ENCODE measurements at regions not wholly inside any gene's neighbourhood (a gene's known extent, or its start where the extent isn't known, plus 50 kb on each side); places are given as distances from the start of the nearest gene placed in this dataset.

- no peak overlapping the region for H2BK120ac ChIP-seq (ENCODE audit: low read depth, low read length)
- H3K9ac ChIP-seq (ENCODE audit: low read length), result no peak overlapping the region
- no peak overlapping the region for H2BK5ac ChIP-seq (ENCODE audit: low read depth, low read length, poor library complexity, severe bottlenecking)
- no peak overlapping the region for H3K23ac ChIP-seq (ENCODE audit: low read length in 2 of 2)
- H3K18ac ChIP-seq (ENCODE audit: low read depth in 1 of 2, low read length in 2 of 2), result no peak overlapping the region
- no peak overlapping the region for H3K4ac ChIP-seq (ENCODE audit: low read depth in 1 of 2, low read length in 2 of 2)
- H2AFZ ChIP-seq (ENCODE audit: low read depth, low read length), result no peak overlapping the region
- H2BK15ac ChIP-seq (ENCODE audit: low read depth, poor library complexity, severe bottlenecking), result no peak overlapping the region
- H3K36me3 ChIP-seq (ENCODE audit: control insufficient read depth in 1 of 2, insufficient read depth in 2 of 2, low read depth in 1 of 2, low read length in 2 of 2), result no peaks in the 10 kb centered on the region
- H2BK12ac ChIP-seq (ENCODE audit: low read length in 2 of 2), result no peak overlapping the region
- no peaks in the 10 kb centered on the region for H3K9me3 ChIP-seq (ENCODE audit: control insufficient read depth, low read length)
- WGBS, result 75% methylated on average over 5 of the region's 5 CpGs
- H3K4me3 ChIP-seq (ENCODE audit: insufficient read depth in 1 of 2, low read depth in 1 of 2, low read length in 2 of 2), result no peak overlapping the region
- no peaks in the 10 kb centered on the region for H3K4me1 ChIP-seq (ENCODE audit: control insufficient read depth, insufficient read depth, low read depth, low read length)
- peaks cover 2 to 5% of the 10 kb centered on the region in 2 experiments for H3K27me3 ChIP-seq (ENCODE audit: control insufficient read depth in 1 of 2, insufficient read depth in 1 of 2, low read length in 2 of 2)
- no peak overlapping the region for H3K4me2 ChIP-seq (ENCODE audit: low read length, poor library complexity, severe bottlenecking)
- no peak overlapping the region for H3K27ac ChIP-seq (ENCODE audit: low read length, poor library complexity, severe bottlenecking)
- H4K91ac ChIP-seq (ENCODE audit: low read length), result no peak overlapping the region
- no peak overlapping the region for H3K14ac ChIP-seq (ENCODE audit: low read length in 2 of 2)
- H4K8ac ChIP-seq (ENCODE audit: low read length), result no peak overlapping the region
- no peaks in the 10 kb centered on the region for H3K79me1 ChIP-seq (replicated peaks; ENCODE audit: low read length, poor library complexity, severe bottlenecking)
- DNase-seq, result no peak
- H2AK5ac ChIP-seq (ENCODE audit: low read length, severe bottlenecking), result no peak overlapping the region
These were observed 79.6 kb upstream of the ERG start for GRCh38 chr21:38577887-38578286.

GRCh38 chr21:38590449-38591217, 92.4 kb upstream of the ERG start:
- Histone ChIP-seq H3K4me2 (ENCODE audit: low read length, poor library complexity, severe bottlenecking) (no peak overlapping the region), H3K18ac (ENCODE audit: low read depth in 1 of 2, low read length in 2 of 2) (no peak overlapping the region), H3K9me3 (ENCODE audit: control insufficient read depth, low read length) (no peaks in the 10 kb centered on the region), H3K27me3 (ENCODE audit: control insufficient read depth in 1 of 2, insufficient read depth in 1 of 2, low read length in 2 of 2) (peaks cover 25 to 36% of the 10 kb centered on the region in 2 experiments), H2BK5ac (ENCODE audit: low read depth, low read length, poor library complexity, severe bottlenecking) (no peak overlapping the region), H3K36me3 (ENCODE audit: control insufficient read depth in 1 of 2, insufficient read depth in 2 of 2, low read depth in 1 of 2, low read length in 2 of 2) (no peaks in the 10 kb centered on the region), H4K91ac (ENCODE audit: low read length) (no peak overlapping the region), H3K4me1 (ENCODE audit: control insufficient read depth, insufficient read depth, low read depth, low read length) (no peaks in the 10 kb centered on the region), H2BK12ac (ENCODE audit: low read length in 2 of 2) (no peak overlapping the region), H3K4ac (ENCODE audit: low read depth in 1 of 2, low read length in 2 of 2) (no peak overlapping the region), H3K4me3 (ENCODE audit: insufficient read depth in 1 of 2, low read depth in 1 of 2, low read length in 2 of 2) (no peak overlapping the region), H3K9ac (ENCODE audit: low read length) (no peak overlapping the region), H2BK15ac (ENCODE audit: low read depth, poor library complexity, severe bottlenecking) (no peak overlapping the region), H2AFZ (ENCODE audit: low read depth, low read length) (no peak overlapping the region), H3K14ac (ENCODE audit: low read length in 2 of 2) (no peak overlapping the region), H3K23ac (ENCODE audit: low read length in 2 of 2) (no peak overlapping the region), H3K79me1 (replicated peaks; ENCODE audit: low read length, poor library complexity, severe bottlenecking) (no peaks in the 10 kb centered on the region), H3K27ac (ENCODE audit: low read length, poor library complexity, severe bottlenecking) (no peak overlapping the region), H2AK5ac (ENCODE audit: low read length, severe bottlenecking) (no peak overlapping the region), H2BK120ac (ENCODE audit: low read depth, low read length) (no peak overlapping the region), H4K8ac (ENCODE audit: low read length) (no peak overlapping the region)
- DNase-seq, result no peak
- 95% methylated on average over 2 of the region's 2 CpGs for WGBS

DNA sequence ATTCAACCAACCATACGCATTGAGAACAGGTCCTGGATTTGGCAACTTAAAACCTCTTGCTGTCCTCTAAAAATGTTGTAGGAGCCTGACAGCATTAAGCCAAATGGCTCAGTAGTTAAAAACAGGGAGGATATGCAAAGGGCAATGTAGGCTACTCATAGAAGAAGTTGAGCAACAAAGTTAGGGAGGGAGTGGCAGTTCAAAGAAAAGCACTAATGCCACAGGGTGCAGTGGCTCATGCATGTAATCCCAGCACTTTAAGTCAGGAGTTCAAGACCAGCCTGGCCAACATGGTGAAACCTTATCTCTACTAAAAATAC, 92.9 kb upstream of the ERG start:
- Histone ChIP-seq H3K14ac (ENCODE audit: low read length in 2 of 2) (no peak overlapping the region), H4K8ac (ENCODE audit: low read length) (no peak overlapping the region), H3K23ac (ENCODE audit: low read length in 2 of 2) (no peak overlapping the region), H2BK5ac (ENCODE audit: low read depth, low read length, poor library complexity, severe bottlenecking) (no peak overlapping the region), H3K36me3 (ENCODE audit: control insufficient read depth in 1 of 2, insufficient read depth in 2 of 2, low read depth in 1 of 2, low read length in 2 of 2) (no peaks in the 10 kb centered on the region), H3K79me1 (replicated peaks; ENCODE audit: low read length, poor library complexity, severe bottlenecking) (no peaks in the 10 kb centered on the region), H3K9me3 (ENCODE audit: control insufficient read depth, low read length) (no peaks in the 10 kb centered on the region), H3K4me2 (ENCODE audit: low read length, poor library complexity, severe bottlenecking) (no peak overlapping the region), H3K18ac (ENCODE audit: low read depth in 1 of 2, low read length in 2 of 2) (no peak overlapping the region), H4K91ac (ENCODE audit: low read length) (no peak overlapping the region), H3K4me3 (ENCODE audit: insufficient read depth in 1 of 2, low read depth in 1 of 2, low read length in 2 of 2) (no peak overlapping the region), H3K27me3 (ENCODE audit: control insufficient read depth in 1 of 2, insufficient read depth in 1 of 2, low read length in 2 of 2) (peaks cover 25 to 36% of the 10 kb centered on the region in 2 experiments), H3K9ac (ENCODE audit: low read length) (no peak overlapping the region), H2BK12ac (ENCODE audit: low read length in 2 of 2) (no peak overlapping the region), H2BK120ac (ENCODE audit: low read depth, low read length) (no peak overlapping the region), H3K27ac (ENCODE audit: low read length, poor library complexity, severe bottlenecking) (no peak overlapping the region), H2BK15ac (ENCODE audit: low read depth, poor library complexity, severe bottlenecking) (no peak overlapping the region), H2AFZ (ENCODE audit: low read depth, low read length) (no peak overlapping the region), H3K4me1 (ENCODE audit: control insufficient read depth, insufficient read depth, low read depth, low read length) (no peaks in the 10 kb centered on the region), H3K4ac (ENCODE audit: low read depth in 1 of 2, low read length in 2 of 2) (no peak overlapping the region), H2AK5ac (ENCODE audit: low read length, severe bottlenecking) (no peak overlapping the region)
- WGBS, result 100% methylated on average over 1 of the region's 1 CpG
- no peak for DNase-seq

- Histone ChIP-seq H2AFZ (ENCODE audit: low read depth, low read length) (no peak overlapping the region), H3K27me3 (ENCODE audit: control insufficient read depth in 1 of 2, insufficient read depth in 1 of 2, low read length in 2 of 2) (peaks cover 39 to 46% of the 10 kb centered on the region in 2 experiments), H2BK5ac (ENCODE audit: low read depth, low read length, poor library complexity, severe bottlenecking) (no peak overlapping the region), H2AK5ac (ENCODE audit: low read length, severe bottlenecking) (no peak overlapping the region), H3K9me3 (ENCODE audit: control insufficient read depth, low read length) (no peaks in the 10 kb centered on the region), H4K8ac (ENCODE audit: low read length) (no peak overlapping the region), H3K9ac (ENCODE audit: low read length) (no peak overlapping the region), H4K91ac (ENCODE audit: low read length) (no peak overlapping the region), H3K4me1 (ENCODE audit: control insufficient read depth, insufficient read depth, low read depth, low read length) (no peaks in the 10 kb centered on the region), H3K4ac (ENCODE audit: low read depth in 1 of 2, low read length in 2 of 2) (peak overlapping the region in 1 of 2 experiments; percentile 43), H3K36me3 (ENCODE audit: control insufficient read depth in 1 of 2, insufficient read depth in 2 of 2, low read depth in 1 of 2, low read length in 2 of 2) (no peaks in the 10 kb centered on the region), H3K27ac (ENCODE audit: low read length, poor library complexity, severe bottlenecking) (no peak overlapping the region), H3K14ac (ENCODE audit: low read length in 2 of 2) (no peak overlapping the region), H2BK12ac (ENCODE audit: low read length in 2 of 2) (no peak overlapping the region), H2BK120ac (ENCODE audit: low read depth, low read length) (no peak overlapping the region), H3K4me3 (ENCODE audit: insufficient read depth in 1 of 2, low read depth in 1 of 2, low read length in 2 of 2) (no peak overlapping the region), H2BK15ac (ENCODE audit: low read depth, poor library complexity, severe bottlenecking) (no peak overlapping the region), H3K4me2 (ENCODE audit: low read length, poor library complexity, severe bottlenecking) (no peak overlapping the region), H3K23ac (ENCODE audit: low read length in 2 of 2) (no peak overlapping the region), H3K18ac (ENCODE audit: low read depth in 1 of 2, low read length in 2 of 2) (no peak overlapping the region), H3K79me1 (replicated peaks; ENCODE audit: low read length, poor library complexity, severe bottlenecking) (no peaks in the 10 kb centered on the region)
- no peak for DNase-seq
- WGBS, result 65% methylated on average over 4 of the region's 4 CpGs
These were observed 98.2 kb upstream of the ERG start for GRCh38 chr21:38596264-38597042.

All from mesenchymal stem cell (in vitro differentiated cells and primary cell).